Esophagus squamous epithelium (tissue), 4 donors: ENCODE measurements at regions not wholly inside any gene's neighbourhood (a gene's known extent, or its start where the extent isn't known, plus 50 kb on each side); places are given as distances from the start of the nearest gene placed in this dataset.

ENCODE experiments used
- CTCF ChIP-seq, 6 experiments: fragments of 450-650 bp in 4 of 6; fragments of 200-600 bp in 2 of 6; sonication (generic) in 2 of 6; IDR thresholded peaks; one replicate each; pipeline ENCODE4 v1.5.1; 2016 to 2019; ENCODE audit warnings: antibody characterized with exemption in 6 of 6, mild to moderate bottlenecking in 4 of 6, moderate library complexity in 4 of 6
- POLR2A ChIP-seq, 4 donors: fragments of 450-650 bp; IDR thresholded peaks; one replicate each; pipeline ENCODE4 v1.6.1; 2017; ENCODE audit warnings: antibody characterized with exemption in 4 of 4, mild to moderate bottlenecking in 4 of 4, moderate library complexity in 3 of 4

- TF ChIP-seq CTCF (IDR thresholded peaks at IDR 0.05), result no peak
- TF ChIP-seq POLR2A (IDR thresholded peaks at IDR 0.05), result no peak
Measured at GRCh38 chr2:47303341-47304148, 65.6 kb upstream of the EPCAM start.
